HepG2 (cell line): ENCODE measurements at regions not wholly inside any gene's neighbourhood (a gene's known extent, or its start where the extent isn't known, plus 50 kb on each side); places are given as distances from the start of the nearest gene placed in this dataset.

Source experiments
- ATAC-seq: fragments of 200-7000 bp; cut with Tn5 transposase; 3 replicates; pipeline ENCODE4 v1.9.1; 2020; ENCODE audit warnings: mild to moderate bottlenecking, moderate library complexity
- BruUV-seq: library from RNA; stranded (reverse); fragments of 400-500 nt; replicated peaks from 2 replicates; lab custom pipeline; 2021; lab: Mats Ljungman, UMichigan
- CTCF ChIA-PET: fragments of 300-600 bp; formaldehyde crosslinking; extraction: SDS; loops from one replicate; lab custom pipeline; 2021; ENCODE audit warnings: low total read pairs, inconsistent platforms, low intra/inter-chr PET ratio; lab: Yijun Ruan, JAX
- POLR2A ChIA-PET: fragments of 350-600 bp; sonication (Branson Sonifier 250); formaldehyde crosslinking; loops from one replicate; lab custom pipeline; 2020; ENCODE audit warnings: antibody characterized with exemption, inconsistent platforms; lab: Yijun Ruan, JAX
- DNase-seq: peaks from one replicate; pipeline ENCODE4 v3.0.0-alpha.2; 2015; ENCODE audit warnings: low spot score
- FAIRE-seq: peaks from 3 replicates; lab custom pipeline; 2011; peaks lifted over from hg19 to GRCh38; lab: Jason Lieb, UNC
- H2AFZ ChIP-seq: one replicate; pipeline ENCODE4 v1.6.1; 2011; ENCODE audit warnings: low read length, inconsistent platforms
- H3K27ac ChIP-seq: fragments of 300-600 bp; 3 replicates; pipeline ENCODE4 v1.8.0; 2011; ENCODE audit warnings: mixed run types, mild to moderate bottlenecking, mixed read lengths, low read length, inconsistent platforms; ENCODE audit not compliant: insufficient read depth; ENCODE audit errors: extremely low read length
- H3K27me3 ChIP-seq, 2 experiments: fragments of 200-600 bp in 1 of 2; 2 replicates in 1 of 2; 3 replicates in 1 of 2; pipeline versions ENCODE4 v1.6.0 to v1.8.0; 2011; ENCODE audit warnings: low read length in 2 of 2, mild to moderate bottlenecking in 2 of 2, moderate library complexity in 2 of 2, inconsistent platforms in 1 of 2; ENCODE audit not compliant: insufficient read depth in 2 of 2, control insufficient read depth in 1 of 2
- H3K36me3 ChIP-seq, 2 experiments: fragments of 200-600 bp in 1 of 2; replicated peaks in 1 of 2; 2 replicates in 1 of 2; 3 replicates in 1 of 2; pipeline versions ENCODE4 v1.5.1 to v1.8.0; 2011; ENCODE audit warnings: low read length in 2 of 2, inconsistent platforms in 1 of 2; ENCODE audit not compliant: insufficient read depth in 2 of 2, control insufficient read depth in 1 of 2
- H3K4me1 ChIP-seq: 2 replicates; pipeline ENCODE4 v1.5.1; 2012; ENCODE audit warnings: low read length, inconsistent platforms; ENCODE audit not compliant: insufficient read depth
- H3K4me2 ChIP-seq: 2 replicates; pipeline ENCODE4 v1.6.0; 2011; ENCODE audit warnings: low read depth, low read length, inconsistent platforms
- H3K4me3 ChIP-seq, 3 experiments: fragments of 200-600 bp in 1 of 3; sonication (generic), shearing (Covaris generic) in 1 of 3; replicated peaks in 1 of 3; 2 replicates each; pipeline ENCODE4 v1.5.1; 2011 to 2016; ENCODE audit warnings: low read length in 3 of 3, inconsistent platforms in 2 of 3, low read depth in 2 of 3, mild to moderate bottlenecking in 2 of 3, control low read depth in 1 of 3, mixed read lengths in 1 of 3; ENCODE audit not compliant: insufficient read depth in 1 of 3
- H3K79me2 ChIP-seq: one replicate; pipeline ENCODE4 v1.6.1; 2011; ENCODE audit warnings: low read length, inconsistent platforms; ENCODE audit not compliant: insufficient read depth
- H3K9ac ChIP-seq: 2 replicates; pipeline ENCODE4 v1.6.0; 2011; ENCODE audit warnings: mild to moderate bottlenecking, low read depth, low read length, inconsistent platforms; ENCODE audit not compliant: insufficient read depth
- H3K9me3 ChIP-seq: 2 replicates; pipeline ENCODE4 v1.5.1; 2012; ENCODE audit warnings: mild to moderate bottlenecking, low read length
- H4K20me1 ChIP-seq: 2 replicates; pipeline ENCODE4 v1.6.0; 2011; ENCODE audit warnings: inconsistent platforms, mild to moderate bottlenecking, low read length, moderate library complexity; ENCODE audit not compliant: insufficient read depth
- E2F1 ChIP-seq: sonication (generic); formaldehyde crosslinking; IDR thresholded peaks from 2 replicates; pipeline ENCODE4 v1.5.0; 2020; ENCODE audit warnings: missing genetic modification reagents
- FIP1L1 ChIP-seq: fragments of 200-400 bp; formaldehyde crosslinking; IDR thresholded peaks from 2 replicates; pipeline ENCODE4 v1.6.1; 2018; ENCODE audit warnings: low read depth, mild to moderate bottlenecking, low read length, moderate library complexity, borderline replicate concordance; ENCODE audit not compliant: insufficient read depth
- FOSL1 ChIP-seq: sonication (generic); formaldehyde crosslinking; IDR thresholded peaks from 2 replicates; pipeline ENCODE4 v1.9.0; 2021; ENCODE audit warnings: missing genetic modification reagents, borderline replicate concordance
- HDAC1 ChIP-seq: sonication (generic); formaldehyde crosslinking; IDR thresholded peaks from 2 replicates; pipeline ENCODE4 v1.5.1; 2020; ENCODE audit warnings: mild to moderate bottlenecking, missing genetic modification reagents
- ZBTB46 ChIP-seq: sonication (generic); formaldehyde crosslinking; IDR thresholded peaks from 2 replicates; pipeline ENCODE4 v1.4.0; 2020; ENCODE audit warnings: mild to moderate bottlenecking, missing genetic modification reagents, borderline replicate concordance
- ZMYM3 ChIP-seq: sonication (generic); formaldehyde crosslinking; IDR thresholded peaks from 2 replicates; pipeline ENCODE4 v1.5.1; 2020; ENCODE audit warnings: mild to moderate bottlenecking, missing genetic modification reagents
- ZNF598 ChIP-seq: sonication (generic); formaldehyde crosslinking; IDR thresholded peaks from 2 replicates; pipeline ENCODE4 v1.5.1; 2020; ENCODE audit warnings: mild to moderate bottlenecking, missing genetic modification reagents, borderline replicate concordance
- ZNF615 ChIP-seq: sonication (generic); formaldehyde crosslinking; IDR thresholded peaks from 2 replicates; pipeline ENCODE4 v1.5.0; 2020; ENCODE audit warnings: mild to moderate bottlenecking, missing genetic modification reagents, borderline replicate concordance
- ZNF83 ChIP-seq: sonication (generic); formaldehyde crosslinking; IDR thresholded peaks from 2 replicates; pipeline ENCODE4 v1.4.0; 2020; ENCODE audit warnings: missing genetic modification reagents, mild to moderate bottlenecking, borderline replicate concordance
- in situ Hi-C: cut with HindIII; loops from 2 replicates; pipeline ENCODE4 v1.10.0; 2017; ENCODE audit warnings: low pct_unique_long_range_greater_than_20kb; ENCODE audit not compliant: extremely low pct_ligation_motif_present
- intact Hi-C: fragments of 100-400 bp; cut with micrococcal nuclease; formaldehyde crosslinking; loops from one replicate; pipeline ENCODE4 v1.10.0; 2022; ENCODE audit not compliant: unreplicated experiment
- TF ChIP-seq, protein P1 (sequence below): sonication (generic); formaldehyde crosslinking; IDR thresholded peaks from 2 replicates; pipeline ENCODE4 v1.9.0; 2021; ENCODE audit warnings: mild to moderate bottlenecking, missing genetic modification reagents

- Histone ChIP-seq H3K9ac (no peak overlapping the region), H3K27ac (no peak overlapping the region), H2AFZ (no peak overlapping the region), H3K4me2 (no peak overlapping the region), H3K4me1 (no peaks in the 10 kb centered on the region), H4K20me1 (no peaks in the 10 kb centered on the region), H3K9me3 (peaks cover 8% of the 10 kb centered on the region), H3K79me2 (no peaks in the 10 kb centered on the region), H3K27me3 (peaks cover 0 to 4% of the 10 kb centered on the region in 2 experiments; a peak in 2 of 5 replicates), H3K4me3 (no peak overlapping the region), H3K36me3 (no peaks in the 10 kb centered on the region)
- ChIA-PET CTCF (no interaction called here), POLR2A (no interaction called here)
- ATAC-seq (no peak), FAIRE-seq (no peak), DNase-seq (no peak)
- no TSS peak for BruUV-seq
- in situ Hi-C loops (no loop called here), intact Hi-C loops (no loop called here)
- TF ChIP-seq ZNF83 (CRISPR knock-in tag) (no peak), ZMYM3 (CRISPR knock-in tag) (no peak), ZBTB46 (CRISPR knock-in tag) (no peak), FOSL1 (no peak), FIP1L1 (no peak), ZNF598 (CRISPR knock-in tag) (no peak), ZNF615 (CRISPR knock-in tag) (no peak), E2F1 (CRISPR knock-in tag) (no peak), HDAC1 (CRISPR knock-in tag) (no peak)
- TF ChIP-seq, protein P1, sequence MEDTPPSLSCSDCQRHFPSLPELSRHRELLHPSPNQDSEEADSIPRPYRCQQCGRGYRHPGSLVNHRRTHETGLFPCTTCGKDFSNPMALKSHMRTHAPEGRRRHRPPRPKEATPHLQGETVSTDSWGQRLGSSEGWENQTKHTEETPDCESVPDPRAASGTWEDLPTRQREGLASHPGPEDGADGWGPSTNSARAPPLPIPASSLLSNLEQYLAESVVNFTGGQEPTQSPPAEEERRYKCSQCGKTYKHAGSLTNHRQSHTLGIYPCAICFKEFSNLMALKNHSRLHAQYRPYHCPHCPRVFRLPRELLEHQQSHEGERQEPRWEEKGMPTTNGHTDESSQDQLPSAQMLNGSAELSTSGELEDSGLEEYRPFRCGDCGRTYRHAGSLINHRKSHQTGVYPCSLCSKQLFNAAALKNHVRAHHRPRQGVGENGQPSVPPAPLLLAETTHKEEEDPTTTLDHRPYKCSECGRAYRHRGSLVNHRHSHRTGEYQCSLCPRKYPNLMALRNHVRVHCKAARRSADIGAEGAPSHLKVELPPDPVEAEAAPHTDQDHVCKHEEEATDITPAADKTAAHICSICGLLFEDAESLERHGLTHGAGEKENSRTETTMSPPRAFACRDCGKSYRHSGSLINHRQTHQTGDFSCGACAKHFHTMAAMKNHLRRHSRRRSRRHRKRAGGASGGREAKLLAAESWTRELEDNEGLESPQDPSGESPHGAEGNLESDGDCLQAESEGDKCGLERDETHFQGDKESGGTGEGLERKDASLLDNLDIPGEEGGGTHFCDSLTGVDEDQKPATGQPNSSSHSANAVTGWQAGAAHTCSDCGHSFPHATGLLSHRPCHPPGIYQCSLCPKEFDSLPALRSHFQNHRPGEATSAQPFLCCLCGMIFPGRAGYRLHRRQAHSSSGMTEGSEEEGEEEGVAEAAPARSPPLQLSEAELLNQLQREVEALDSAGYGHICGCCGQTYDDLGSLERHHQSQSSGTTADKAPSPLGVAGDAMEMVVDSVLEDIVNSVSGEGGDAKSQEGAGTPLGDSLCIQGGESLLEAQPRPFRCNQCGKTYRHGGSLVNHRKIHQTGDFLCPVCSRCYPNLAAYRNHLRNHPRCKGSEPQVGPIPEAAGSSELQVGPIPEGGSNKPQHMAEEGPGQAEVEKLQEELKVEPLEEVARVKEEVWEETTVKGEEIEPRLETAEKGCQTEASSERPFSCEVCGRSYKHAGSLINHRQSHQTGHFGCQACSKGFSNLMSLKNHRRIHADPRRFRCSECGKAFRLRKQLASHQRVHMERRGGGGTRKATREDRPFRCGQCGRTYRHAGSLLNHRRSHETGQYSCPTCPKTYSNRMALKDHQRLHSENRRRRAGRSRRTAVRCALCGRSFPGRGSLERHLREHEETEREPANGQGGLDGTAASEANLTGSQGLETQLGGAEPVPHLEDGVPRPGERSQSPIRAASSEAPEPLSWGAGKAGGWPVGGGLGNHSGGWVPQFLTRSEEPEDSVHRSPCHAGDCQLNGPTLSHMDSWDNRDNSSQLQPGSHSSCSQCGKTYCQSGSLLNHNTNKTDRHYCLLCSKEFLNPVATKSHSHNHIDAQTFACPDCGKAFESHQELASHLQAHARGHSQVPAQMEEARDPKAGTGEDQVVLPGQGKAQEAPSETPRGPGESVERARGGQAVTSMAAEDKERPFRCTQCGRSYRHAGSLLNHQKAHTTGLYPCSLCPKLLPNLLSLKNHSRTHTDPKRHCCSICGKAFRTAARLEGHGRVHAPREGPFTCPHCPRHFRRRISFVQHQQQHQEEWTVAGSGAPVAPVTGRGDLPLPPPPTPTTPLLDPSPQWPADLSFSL (CRISPR knock-in tag) = no peak
Observed at GRCh38 chr10:74775099-74775498, 51.3 kb upstream of the KAT6B start.
